ENCODE measurements at regions not wholly inside any gene's neighbourhood (a gene's known extent, or its start where the extent isn't known, plus 50 kb on each side); places are given as distances from the start of the nearest gene placed in this dataset.

DNA sequence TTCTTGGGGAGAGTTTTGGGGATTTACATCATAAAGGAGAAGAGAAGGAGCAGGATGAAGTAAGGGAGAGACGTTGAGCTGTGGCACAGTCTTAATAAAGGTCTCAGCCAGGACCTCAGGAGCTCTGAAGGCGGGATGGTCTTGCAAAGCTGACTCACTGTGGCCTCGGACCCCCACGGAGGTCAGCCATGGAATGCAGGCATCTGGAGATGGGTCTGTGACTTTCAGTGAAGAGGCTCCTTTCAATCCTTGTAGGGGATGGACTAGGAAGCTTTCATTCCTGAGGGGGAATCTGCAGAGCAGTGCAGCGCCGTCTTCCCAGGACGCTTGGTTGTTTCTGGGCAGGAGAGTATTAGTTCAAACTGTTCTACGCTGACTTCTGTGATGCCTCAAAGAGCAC, 65.7 kb upstream of the BASP1 start:
- H3K9me3 ChIP-seq (ENCODE audit: low read length): no peaks in the 10 kb centered on the region
- H4K20me1 ChIP-seq (ENCODE audit: insufficient read depth, low read length): no peaks in the 10 kb centered on the region
- H3K4me2 ChIP-seq (ENCODE audit: low read length): no peak overlapping the region
- H2AFZ ChIP-seq (ENCODE audit: low read length): no peak overlapping the region
- H3K79me2 ChIP-seq (ENCODE audit: insufficient read depth, low read length): no peaks in the 10 kb centered on the region
- H3K27ac ChIP-seq (ENCODE audit: low read depth, low read length, poor library complexity, severe bottlenecking): no peak overlapping the region
- H3K9ac ChIP-seq (ENCODE audit: low read length): no peak overlapping the region
- no peaks in the 10 kb centered on the region for H3K36me3 ChIP-seq (ENCODE audit: insufficient read depth, low read length)
- H3K4me1 ChIP-seq (ENCODE audit: insufficient read depth, low read length, severe bottlenecking): no peaks in the 10 kb centered on the region
- no peaks in the 10 kb centered on the region for H3K27me3 ChIP-seq (ENCODE audit: insufficient read depth, low read length)
- H3K9me2 ChIP-seq (ENCODE audit: low read depth, low read length): no peaks in the 10 kb centered on the region
- no peaks in the 10 kb centered on the region for H3F3A ChIP-seq (ENCODE audit: insufficient read depth, low read length)
- H3K4me3 ChIP-seq (ENCODE audit: low read depth, low read length, poor library complexity, severe bottlenecking): no peak overlapping the region
- no peak for TF ChIP-seq EZH2 (IDR thresholded peaks at IDR 0.05; ENCODE audit: borderline replicate concordance, low read length)
- TF ChIP-seq, protein P1, sequence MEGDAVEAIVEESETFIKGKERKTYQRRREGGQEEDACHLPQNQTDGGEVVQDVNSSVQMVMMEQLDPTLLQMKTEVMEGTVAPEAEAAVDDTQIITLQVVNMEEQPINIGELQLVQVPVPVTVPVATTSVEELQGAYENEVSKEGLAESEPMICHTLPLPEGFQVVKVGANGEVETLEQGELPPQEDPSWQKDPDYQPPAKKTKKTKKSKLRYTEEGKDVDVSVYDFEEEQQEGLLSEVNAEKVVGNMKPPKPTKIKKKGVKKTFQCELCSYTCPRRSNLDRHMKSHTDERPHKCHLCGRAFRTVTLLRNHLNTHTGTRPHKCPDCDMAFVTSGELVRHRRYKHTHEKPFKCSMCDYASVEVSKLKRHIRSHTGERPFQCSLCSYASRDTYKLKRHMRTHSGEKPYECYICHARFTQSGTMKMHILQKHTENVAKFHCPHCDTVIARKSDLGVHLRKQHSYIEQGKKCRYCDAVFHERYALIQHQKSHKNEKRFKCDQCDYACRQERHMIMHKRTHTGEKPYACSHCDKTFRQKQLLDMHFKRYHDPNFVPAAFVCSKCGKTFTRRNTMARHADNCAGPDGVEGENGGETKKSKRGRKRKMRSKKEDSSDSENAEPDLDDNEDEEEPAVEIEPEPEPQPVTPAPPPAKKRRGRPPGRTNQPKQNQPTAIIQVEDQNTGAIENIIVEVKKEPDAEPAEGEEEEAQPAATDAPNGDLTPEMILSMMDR (IDR thresholded peaks at IDR 0.05; ENCODE audit: low read length): no peak

DNA sequence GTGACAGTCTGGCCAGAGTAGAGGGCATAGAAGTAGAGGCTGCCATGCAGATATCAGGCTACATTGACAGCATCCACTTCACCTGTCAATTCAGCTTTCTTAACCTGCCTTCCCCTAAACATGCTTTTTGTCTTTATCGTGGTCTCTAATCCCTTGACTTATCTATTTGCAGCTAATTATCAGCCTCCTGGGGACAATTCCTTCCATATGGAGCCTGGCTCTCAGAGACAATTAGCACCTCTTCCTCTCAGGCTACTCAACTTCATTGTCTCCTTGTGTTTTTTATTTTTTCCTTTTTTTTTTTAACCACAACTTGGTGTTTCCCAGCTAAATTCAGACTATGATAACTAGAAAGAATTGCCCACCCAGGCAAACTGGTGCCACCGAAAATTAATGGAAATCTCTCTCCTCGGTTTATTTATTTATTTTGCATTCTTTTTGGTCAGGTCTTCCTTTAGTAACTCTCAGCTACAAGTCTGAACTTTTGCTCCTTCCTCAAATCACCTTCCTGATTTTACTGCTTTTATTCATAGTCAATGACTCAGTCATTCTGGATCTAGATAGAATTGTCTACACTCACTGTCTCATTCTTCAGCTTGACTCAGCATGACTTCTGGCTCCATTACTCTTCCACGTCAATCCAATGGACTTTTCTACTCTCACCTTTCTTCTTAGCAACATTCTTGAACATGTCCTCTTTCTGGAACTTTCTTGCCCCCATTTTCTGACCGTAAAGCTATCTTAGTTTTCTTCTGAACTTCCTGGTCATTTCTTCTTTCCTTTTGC, 63.0 kb upstream of the BASP1 start:
- TF ChIP-seq EZH2 (IDR thresholded peaks at IDR 0.05; ENCODE audit: borderline replicate concordance, low read length): no peak
- TF ChIP-seq, protein P1 (IDR thresholded peaks at IDR 0.05; ENCODE audit: low read length): no peak
- H3F3A ChIP-seq (ENCODE audit: insufficient read depth, low read length): no peaks in the 10 kb centered on the region
- no peaks in the 10 kb centered on the region for H3K36me3 ChIP-seq (ENCODE audit: insufficient read depth, low read length)
- H3K27me3 ChIP-seq (ENCODE audit: insufficient read depth, low read length): no peaks in the 10 kb centered on the region
- H3K4me2 ChIP-seq (ENCODE audit: low read length): no peak overlapping the region
- H3K9ac ChIP-seq (ENCODE audit: low read length): no peak overlapping the region
- no peaks in the 10 kb centered on the region for H4K20me1 ChIP-seq (ENCODE audit: insufficient read depth, low read length)
- no peak overlapping the region for H2AFZ ChIP-seq (ENCODE audit: low read length)
- H3K27ac ChIP-seq (ENCODE audit: low read depth, low read length, poor library complexity, severe bottlenecking): no peak overlapping the region
- no peak overlapping the region for H3K4me3 ChIP-seq (ENCODE audit: low read depth, low read length, poor library complexity, severe bottlenecking)
- H3K79me2 ChIP-seq (ENCODE audit: insufficient read depth, low read length): no peaks in the 10 kb centered on the region
- no peaks in the 10 kb centered on the region for H3K4me1 ChIP-seq (ENCODE audit: insufficient read depth, low read length, severe bottlenecking)
- no peaks in the 10 kb centered on the region for H3K9me2 ChIP-seq (ENCODE audit: low read depth, low read length)
- no peaks in the 10 kb centered on the region for H3K9me3 ChIP-seq (ENCODE audit: low read length)

DNA sequence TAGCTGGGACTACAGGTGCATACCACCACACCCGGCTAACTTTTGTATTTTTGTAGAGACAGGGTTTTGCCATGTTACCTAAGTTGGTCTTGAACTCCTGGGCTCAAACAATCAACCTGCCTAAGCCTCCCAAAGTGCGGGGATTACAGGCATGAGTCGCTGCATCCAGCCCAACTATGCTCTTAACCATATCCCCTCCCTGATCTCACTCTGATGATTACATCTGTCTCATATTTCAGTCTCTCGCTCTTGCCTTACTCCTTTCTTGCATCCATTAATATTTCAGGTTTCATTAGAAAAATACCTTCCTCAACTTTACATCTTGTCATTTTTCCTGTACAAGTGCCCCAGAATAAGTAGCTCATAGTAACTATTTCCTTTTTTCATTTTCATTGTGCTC, 61.0 kb upstream of the BASP1 start:
- Histone ChIP-seq H3K4me2 (ENCODE audit: low read length) (no peak overlapping the region), H3K36me3 (ENCODE audit: insufficient read depth, low read length) (no peaks in the 10 kb centered on the region), H3K4me1 (ENCODE audit: insufficient read depth, low read length, severe bottlenecking) (no peaks in the 10 kb centered on the region), H3K79me2 (ENCODE audit: insufficient read depth, low read length) (no peaks in the 10 kb centered on the region), H3K27ac (ENCODE audit: low read depth, low read length, poor library complexity, severe bottlenecking) (no peak overlapping the region), H3F3A (ENCODE audit: insufficient read depth, low read length) (no peaks in the 10 kb centered on the region), H3K9me2 (ENCODE audit: low read depth, low read length) (no peaks in the 10 kb centered on the region), H3K9me3 (ENCODE audit: low read length) (no peaks in the 10 kb centered on the region), H3K4me3 (ENCODE audit: low read depth, low read length, poor library complexity, severe bottlenecking) (no peak overlapping the region), H2AFZ (ENCODE audit: low read length) (no peak overlapping the region), H4K20me1 (ENCODE audit: insufficient read depth, low read length) (no peaks in the 10 kb centered on the region), H3K9ac (ENCODE audit: low read length) (no peak overlapping the region), H3K27me3 (ENCODE audit: insufficient read depth, low read length) (no peaks in the 10 kb centered on the region)
- TF ChIP-seq EZH2 (IDR thresholded peaks at IDR 0.05; ENCODE audit: borderline replicate concordance, low read length): no peak
- TF ChIP-seq, protein P1 (IDR thresholded peaks at IDR 0.05; ENCODE audit: low read length): no peak
